ENCODE measurements at regions not wholly inside any gene's neighbourhood (a gene's known extent, or its start where the extent isn't known, plus 50 kb on each side); places are given as distances from the start of the nearest gene placed in this dataset.

- DNase-seq, result no peak
These were observed 75.4 kb upstream of the ZEB2 start for GRCh38 chr2:144595279-144595678.

DNA sequence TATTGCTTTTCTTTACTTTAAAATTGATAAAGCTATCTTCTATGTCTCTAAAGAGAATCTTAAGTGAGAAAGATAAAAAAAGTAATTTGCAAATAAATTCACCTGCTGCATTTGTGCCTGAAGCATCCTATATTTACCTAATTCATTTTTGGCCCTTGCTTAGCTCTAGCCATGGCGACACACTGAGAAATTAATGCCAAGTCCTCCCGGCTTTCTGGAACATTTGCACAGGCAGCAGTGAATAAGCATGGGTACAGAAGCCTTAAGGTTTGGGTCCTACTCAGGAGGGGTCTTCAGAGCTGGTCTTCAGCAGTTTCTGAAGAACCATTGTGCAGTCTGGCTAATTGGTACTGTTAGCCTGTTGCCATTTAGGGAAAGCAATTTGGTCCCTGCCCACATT lies 73.9 kb upstream of the ZEB2 start:
- DNase-seq, result no peak

DNA sequence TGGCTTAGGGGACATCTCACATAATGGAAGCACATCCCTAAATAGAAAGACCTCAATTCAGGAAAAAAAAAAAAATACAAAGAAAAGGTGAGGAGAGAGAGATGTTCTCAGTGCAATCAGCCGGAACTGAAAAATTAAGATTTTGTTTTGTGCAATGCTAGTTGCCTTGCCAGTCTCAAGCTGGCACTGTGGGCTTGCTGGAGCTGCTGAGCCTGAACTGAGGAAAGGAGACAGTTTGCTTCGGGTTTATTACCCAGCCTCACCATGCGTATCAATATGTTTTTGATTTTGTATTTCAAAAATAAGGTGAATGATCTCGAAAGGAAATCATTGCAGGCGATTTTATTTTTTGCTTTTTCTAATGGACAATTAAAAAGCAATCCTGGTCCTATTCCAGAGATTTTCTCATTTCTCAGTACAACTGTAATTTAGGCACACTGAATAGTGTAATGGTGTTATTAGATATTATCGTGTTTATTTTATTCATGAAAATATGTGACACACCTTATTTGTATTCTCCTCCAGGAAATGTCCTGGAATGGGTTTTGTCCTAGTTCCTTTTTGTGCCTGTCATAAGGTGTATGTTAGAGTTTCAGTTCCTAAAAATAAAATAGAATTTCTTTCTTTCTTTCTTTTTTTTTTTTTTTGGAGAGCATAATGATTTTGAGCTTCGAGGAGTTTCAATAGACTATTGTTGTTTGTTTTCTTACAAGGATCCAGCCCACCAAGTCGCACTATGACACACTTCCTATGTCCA lies 72.8 kb upstream of the ZEB2 start:
- no peak for DNase-seq

DNA sequence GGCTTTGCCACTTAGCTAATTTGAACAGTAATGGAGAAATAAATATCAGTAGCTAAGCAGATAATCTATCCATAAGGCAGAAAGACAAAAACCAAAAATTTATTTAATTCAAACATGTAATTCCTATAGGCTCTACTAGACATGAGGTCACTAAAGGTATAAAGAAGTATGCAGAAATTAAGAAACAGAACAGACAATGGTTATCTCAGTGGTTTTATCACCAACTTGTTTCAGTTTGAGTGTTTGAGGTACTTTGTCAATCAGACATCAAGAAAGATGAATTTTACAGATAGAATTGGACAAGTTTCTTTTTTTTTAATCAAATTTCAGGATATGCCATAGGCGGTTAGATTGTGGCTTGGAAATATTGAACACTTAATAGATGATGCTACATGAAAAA lies 67.4 kb upstream of the ZEB2 start:
- no peak for DNase-seq

DNA sequence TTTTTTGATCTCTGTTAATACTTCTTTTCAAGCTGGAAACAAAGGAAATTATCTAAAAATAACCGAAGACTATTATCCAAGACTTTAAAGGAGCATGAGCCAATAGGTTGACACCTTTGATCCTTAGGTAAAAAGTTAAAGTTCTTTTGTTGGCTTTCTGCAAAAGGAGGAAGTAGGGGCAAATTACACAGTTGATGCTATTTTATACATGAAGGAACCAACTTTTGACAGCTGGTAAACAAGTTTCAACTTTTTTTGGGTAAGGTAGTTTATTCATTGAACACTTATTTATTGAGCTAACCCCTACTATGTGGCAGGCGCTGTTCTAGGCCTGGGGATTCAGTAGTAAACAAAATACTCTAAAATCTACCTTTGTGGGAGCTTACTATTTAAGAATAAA lies 66.6 kb upstream of the ZEB2 start:
- DNase-seq, result no peak

- DNase-seq, result no peak
These were observed 64.0 kb upstream of the ZEB2 start for GRCh38 chr2:144583741-144584453.

- no peak for DNase-seq
These were observed 63.4 kb upstream of the ZEB2 start for GRCh38 chr2:144583381-144583729.

DNA sequence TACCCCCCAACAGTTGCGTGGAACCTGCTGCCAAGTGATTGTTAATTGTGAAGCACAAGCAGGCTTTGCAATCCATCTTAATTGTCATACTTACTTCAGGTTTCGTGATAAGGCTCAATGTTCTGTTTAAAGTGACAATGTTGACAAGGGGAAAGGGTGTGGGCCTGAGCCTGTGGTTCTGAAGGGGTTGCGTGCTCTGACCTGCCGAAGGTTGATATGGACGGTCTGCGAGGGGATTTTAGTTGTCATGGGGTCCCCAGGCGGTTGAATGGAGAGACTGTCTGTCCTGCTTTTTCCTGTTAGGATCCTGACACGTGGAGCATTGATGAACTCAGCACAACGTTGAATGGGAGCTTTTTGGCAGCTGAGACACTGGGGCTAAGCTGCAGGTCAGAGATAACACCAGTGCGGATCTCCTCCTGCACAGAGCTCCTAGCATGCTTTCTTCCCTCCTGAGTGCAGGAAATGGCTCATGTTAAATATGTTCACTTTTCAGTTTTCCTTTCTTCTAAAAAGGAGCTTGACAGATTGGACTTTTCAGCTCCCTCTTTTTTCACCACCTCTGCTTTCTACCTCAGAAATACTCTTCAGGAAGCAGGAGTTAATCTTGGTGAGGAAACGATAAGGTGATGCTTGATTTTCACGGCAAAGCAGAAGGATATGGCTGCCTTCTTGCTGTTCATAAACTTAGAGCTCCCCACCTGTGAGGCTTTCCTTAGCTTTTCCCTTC lies 62.9 kb upstream of the ZEB2 start:
- no peak for DNase-seq

GRCh38 chr2:144580521-144581161 lies 60.7 kb upstream of the ZEB2 start:
- no peak for DNase-seq

DNA sequence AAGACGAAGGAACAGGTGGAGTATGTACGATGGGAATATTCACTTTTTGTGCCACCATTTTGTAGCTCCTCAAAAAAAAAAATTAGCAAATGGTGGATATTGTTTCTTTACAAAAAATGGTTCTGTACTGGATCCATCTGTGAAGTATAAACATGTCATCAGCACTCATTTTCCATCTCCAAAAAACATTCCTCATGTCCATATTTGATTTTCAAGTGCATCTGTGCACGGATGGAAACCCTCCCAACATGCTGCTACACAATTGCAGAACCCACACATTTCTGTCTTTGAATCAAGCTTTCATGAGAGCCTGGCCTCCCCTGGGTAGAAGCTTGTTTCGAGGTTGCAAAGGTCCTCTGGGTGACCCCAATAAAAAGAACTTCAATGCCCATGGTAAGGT lies 59.6 kb upstream of the ZEB2 start:
- no peak for DNase-seq

DNA sequence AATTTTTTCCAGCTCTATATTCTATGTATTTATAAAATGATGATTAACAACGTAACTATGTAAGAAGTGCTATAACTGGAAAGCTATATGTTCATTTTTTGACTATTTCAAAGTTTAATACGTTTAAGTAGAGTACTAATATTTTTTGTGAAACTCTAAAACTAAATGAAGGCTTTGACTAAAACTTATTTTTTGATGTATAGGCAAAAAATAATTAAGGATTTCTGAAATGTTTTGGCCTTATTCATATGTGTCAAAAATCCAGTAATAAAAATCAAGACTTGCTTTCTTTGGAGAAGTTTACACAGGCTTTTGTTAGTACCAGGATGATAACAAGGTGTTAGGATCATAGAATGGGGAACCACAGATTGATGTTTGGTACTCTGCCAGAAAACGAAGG lies 58.2 kb upstream of the ZEB2 start:
- DNase-seq, result no peak

DNA sequence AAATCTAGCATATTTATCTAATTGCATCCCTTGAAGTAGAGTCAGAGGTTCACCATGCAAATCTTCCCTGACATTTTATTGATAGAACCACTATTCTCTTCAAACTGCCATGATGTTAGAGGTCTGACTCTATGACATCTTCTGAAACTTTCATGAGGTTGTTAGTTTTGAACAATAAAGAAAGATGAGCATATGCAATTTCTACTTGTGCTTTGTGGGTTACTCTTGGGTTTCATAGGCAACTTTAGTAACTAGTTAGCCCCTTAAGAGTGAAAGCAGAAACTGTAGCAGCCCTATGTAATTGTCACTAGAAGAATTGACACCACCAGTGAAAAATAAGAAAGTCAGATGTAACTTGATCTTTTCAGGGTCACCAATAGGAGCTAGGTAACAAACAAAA lies 53.1 kb upstream of the ZEB2 start:
- DNase-seq, result no peak

GRCh38 chr2:144571770-144572169 lies 51.9 kb upstream of the ZEB2 start:
- DNase-seq, result no peak

GRCh38 chr2:144570566-144570965 lies 50.6 kb upstream of the ZEB2 start:
- peak in 1 of 2 donors; percentile 39 for DNase-seq
